ENCODE measurements at regions not wholly inside any gene's neighbourhood (a gene's known extent, or its start where the extent isn't known, plus 50 kb on each side); places are given as distances from the start of the nearest gene placed in this dataset.

- no peak for DNase-seq (ENCODE audit: low read depth in 4 of 4, low spot score in 3 of 4)
These were observed 674.9 kb downstream of the SEMA5A start for GRCh38 chr5:8870959-8871355.

DNA sequence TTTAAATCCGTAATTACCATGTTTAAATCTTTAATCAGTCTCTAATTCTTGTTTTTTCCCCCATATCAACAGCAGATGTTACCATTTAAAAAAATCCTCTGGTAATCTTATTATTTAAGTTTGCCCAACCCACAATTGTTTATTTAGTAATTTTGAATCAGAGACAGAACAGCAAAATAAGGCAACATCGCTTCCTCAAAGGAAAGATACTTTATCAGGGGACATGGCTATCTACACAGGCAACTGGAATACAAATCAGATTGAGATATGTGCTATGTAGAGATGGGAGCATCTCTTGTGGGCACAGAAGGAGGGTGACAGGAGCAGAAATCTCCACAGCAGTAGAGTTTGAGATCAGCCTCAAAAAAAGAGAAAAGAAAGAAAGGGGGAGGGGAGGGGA is 674.4 kb downstream of the SEMA5A start:
- DNase-seq (ENCODE audit: low read depth in 4 of 4, low spot score in 3 of 4) = no peak

DNA sequence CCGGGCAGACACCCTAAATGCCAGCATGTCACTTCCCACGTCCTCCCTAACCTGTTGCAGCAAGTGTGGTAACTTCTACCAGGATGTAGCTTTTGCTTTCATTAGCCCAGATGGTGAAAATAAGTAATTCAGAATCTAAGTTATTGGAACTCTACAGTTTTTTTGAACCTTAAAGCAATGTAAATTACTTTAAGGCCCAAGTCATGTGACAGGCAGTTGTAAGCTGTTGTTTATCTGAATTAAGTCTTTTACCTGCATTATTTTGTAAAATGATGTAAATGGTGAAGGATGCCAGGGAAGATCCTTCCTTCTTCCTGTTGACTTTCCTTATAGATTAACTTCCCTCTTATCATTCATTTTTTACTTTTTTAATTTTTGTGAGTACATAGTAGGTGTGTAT is 670.2 kb downstream of the SEMA5A start:
- no peak for DNase-seq (ENCODE audit: low read depth in 4 of 4, low spot score in 3 of 4)

DNA sequence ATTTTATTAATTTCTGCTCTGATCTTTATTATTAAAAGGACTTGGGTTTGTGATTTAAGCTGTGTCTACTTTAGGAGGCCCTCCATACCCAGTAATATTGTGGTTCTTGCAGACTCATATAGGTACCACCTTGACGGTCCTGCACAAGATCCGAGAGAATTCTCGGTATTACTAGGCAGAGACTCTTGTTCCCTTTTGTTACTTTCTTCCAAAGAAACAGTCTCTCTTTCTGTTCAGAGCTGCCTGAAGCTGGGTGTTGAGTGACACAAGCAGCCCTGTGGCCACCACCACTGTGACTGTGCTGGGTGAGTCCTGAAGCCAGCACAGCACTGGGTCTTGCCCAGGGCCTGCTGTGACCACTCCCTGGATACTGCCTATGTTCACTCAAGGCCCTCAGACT is 666.6 kb downstream of the SEMA5A start:
- no peak for DNase-seq (ENCODE audit: low read depth in 4 of 4, low spot score in 3 of 4)

DNA sequence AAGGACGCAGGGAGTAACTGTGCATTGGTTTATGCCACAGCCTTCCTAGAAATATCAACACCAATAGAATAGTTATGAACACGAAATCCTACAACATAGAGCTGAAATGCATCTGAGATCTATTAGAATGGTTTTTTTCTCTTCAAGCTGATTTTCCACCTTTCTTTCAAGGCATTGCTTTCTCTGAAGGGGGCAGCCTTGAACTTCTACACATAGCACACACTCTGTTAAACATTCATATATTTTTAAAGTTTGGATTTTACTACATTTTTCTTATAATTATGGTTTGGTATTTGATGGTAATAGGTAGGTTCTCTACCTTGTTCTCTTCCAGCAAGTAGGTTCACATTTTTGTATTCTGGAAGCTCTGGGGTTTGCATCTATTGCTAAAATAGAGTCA is 661.8 kb downstream of the SEMA5A start:
- no peak for DNase-seq (ENCODE audit: low read depth in 4 of 4, low spot score in 3 of 4)

DNA sequence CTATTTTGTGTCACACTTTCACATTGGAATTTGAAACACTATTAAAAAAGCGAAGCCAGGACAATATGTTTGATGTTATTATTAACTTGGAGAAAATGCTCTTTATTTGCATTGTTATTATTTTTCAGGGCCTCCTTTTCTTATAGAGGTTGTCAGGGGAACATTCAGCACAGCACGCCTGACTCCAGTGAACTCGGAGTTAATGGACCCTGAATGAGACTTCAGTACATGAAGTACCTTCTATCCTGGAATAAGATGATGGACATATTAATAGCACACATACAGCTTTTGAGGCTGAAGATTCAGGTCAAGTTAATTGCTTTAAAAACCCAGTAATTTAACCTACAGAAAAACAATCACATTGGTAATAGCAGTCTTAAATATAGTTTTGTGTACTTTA is 652.9 kb downstream of the SEMA5A start:
- DNase-seq (ENCODE audit: low read depth in 4 of 4, low spot score in 3 of 4) = peak in 2 of 4 donors; percentile 5 to 33

DNA sequence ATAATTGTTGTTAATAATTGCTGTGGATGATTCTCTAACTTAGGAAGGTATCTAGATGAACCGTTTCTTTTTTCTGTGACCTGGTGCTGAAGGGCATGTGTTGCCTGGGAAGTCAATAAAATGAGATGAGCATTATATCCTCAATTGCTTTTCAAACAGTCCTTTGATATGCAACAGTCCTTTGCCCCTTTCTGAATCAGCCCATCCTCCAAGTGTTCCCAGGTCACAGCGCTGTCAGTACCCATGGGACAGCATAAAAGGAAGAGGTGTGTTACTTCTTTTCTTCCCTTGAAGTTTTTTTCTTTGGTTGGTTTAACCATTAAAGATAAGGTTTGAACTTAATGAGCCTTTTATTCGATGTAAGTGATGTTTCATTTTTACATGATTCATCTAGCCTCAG is 651.8 kb downstream of the SEMA5A start:
- no peak for DNase-seq (ENCODE audit: low read depth in 4 of 4, low spot score in 3 of 4)

DNA sequence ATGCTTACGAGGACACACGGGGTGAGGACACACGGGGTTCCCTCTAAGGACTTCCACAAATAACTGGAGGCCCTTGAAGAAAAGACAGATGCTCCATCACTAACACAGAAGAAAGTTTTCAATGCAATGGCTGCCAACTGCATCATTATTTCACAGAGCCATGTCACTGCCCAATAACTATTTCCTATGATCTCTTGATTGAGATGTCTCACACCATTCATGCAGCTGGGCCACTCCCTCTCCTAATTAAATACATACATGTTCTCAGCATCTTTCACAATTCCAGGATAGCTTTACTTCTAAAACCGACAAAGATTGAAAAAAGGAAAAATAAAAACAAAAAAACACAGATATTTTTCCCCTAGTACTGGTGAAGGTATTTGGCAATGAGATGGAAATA is 650.8 kb downstream of the SEMA5A start:
- DNase-seq (ENCODE audit: low read depth in 4 of 4, low spot score in 3 of 4) = no peak

DNA sequence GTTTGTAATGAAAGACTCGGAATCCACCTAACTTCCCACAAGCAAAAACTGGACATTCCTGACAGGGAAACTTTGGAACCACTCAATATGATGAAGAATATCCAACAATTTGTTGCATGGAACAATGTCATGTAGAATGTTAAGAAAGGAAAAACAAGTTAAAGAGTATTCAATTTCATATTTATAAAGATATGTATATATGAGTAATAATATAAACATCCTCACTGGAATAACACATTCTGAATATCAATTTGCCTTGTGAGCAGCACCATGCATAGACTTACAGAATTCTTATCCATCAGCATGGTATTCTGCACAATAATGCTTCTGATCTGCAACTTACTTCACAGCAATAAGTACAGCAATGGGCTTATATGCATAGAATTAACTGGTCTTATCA is 650.3 kb downstream of the SEMA5A start:
- no peak for DNase-seq (ENCODE audit: low read depth in 4 of 4, low spot score in 3 of 4)

GRCh38 chr5:8897316-8897715 is 648.6 kb downstream of the SEMA5A start:
- DNase-seq (ENCODE audit: low read depth in 4 of 4, low spot score in 3 of 4) = no peak

- DNase-seq (ENCODE audit: low read depth in 4 of 4, low spot score in 3 of 4) = peak in 3 of 4 donors; percentile 10 to 33 (median 12)
These were observed 640.9 kb downstream of the SEMA5A start for GRCh38 chr5:8905021-8905420.

DNA sequence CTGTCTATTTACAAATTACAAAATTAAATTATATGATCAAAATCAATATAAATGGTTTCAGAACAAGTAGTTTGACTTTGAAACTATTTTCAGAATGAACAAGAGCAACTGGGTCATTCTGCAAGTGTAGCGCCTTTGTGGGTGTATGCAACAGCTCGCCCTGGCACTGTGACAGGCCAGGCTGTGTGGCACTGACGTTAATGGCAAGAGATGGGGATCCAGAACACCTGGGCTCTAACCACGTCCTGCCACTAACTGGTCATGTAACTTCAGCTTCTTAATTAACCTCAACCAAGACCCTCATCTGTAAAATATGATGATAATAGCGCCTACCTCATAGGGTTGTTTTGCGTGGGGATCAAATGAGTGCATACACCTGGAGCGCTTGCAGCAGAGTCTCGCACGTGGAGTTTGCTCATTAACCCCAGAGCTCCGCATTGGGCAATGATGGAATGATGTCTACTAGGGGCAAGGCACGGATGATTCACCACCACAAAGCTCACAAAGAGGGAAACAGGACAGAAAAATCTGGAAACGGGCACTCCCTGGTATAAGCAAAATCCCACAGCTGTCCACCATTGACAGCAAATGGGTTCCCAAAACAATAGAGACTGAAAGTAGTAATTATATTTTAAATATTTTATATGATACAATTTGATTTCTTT is 639.4 kb downstream of the SEMA5A start:
- no peak for DNase-seq (ENCODE audit: low read depth in 4 of 4, low spot score in 3 of 4)

GRCh38 chr5:8907168-8907868 is 638.6 kb downstream of the SEMA5A start:
- no peak for DNase-seq (ENCODE audit: low read depth in 4 of 4, low spot score in 3 of 4)

DNA sequence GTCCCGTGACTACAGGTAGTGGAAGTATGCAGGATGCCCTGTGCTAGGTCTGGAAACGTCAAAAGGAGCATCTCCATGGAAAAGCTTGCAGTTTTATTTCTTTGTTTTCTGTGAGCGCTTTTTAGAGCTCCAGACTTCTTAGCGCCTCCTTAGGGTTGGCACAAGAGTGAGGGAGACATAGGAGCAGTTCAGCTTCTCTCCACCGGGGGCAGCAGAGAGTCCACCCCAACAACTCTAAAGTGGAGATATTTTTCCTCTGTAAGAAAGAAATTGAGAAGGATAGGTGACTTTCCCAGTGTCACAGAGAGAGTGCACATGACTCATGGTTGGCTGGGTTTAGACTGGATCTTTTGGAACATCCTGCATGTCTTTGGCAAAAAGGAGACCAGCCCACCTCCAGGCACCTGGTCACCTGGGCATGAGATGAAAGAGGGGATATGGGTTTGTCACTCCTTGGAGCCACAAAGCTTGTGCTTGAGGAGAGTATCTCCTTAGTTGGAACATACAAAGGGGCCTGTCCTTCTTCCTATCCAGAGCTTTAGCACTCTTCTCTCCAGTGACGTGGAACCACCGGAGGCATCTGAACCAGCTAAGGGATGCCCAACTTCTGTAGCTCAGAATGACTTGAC is 637.7 kb downstream of the SEMA5A start:
- no peak for DNase-seq (ENCODE audit: low read depth in 4 of 4, low spot score in 3 of 4)

DNA sequence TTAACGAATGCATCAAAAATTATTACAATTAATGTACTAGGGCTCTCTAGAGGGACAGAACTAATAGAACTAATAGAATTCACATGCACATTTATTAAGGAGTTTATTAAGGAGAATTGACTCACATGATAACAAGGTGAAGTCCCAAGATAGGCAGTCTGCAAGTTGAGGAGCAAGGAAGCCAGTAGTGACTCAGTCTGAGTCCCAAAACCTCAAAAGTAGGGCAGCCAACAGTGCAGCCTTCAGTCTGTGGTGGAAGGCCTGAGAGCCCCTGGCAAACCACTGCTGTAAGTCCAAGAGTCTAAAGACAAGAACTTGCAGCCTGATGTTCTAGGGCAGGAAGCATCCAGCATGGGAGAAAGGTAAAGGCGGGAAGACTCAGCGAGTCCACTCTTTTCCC is 633.8 kb downstream of the SEMA5A start:
- DNase-seq (ENCODE audit: low read depth in 4 of 4, low spot score in 3 of 4) = no peak

DNA sequence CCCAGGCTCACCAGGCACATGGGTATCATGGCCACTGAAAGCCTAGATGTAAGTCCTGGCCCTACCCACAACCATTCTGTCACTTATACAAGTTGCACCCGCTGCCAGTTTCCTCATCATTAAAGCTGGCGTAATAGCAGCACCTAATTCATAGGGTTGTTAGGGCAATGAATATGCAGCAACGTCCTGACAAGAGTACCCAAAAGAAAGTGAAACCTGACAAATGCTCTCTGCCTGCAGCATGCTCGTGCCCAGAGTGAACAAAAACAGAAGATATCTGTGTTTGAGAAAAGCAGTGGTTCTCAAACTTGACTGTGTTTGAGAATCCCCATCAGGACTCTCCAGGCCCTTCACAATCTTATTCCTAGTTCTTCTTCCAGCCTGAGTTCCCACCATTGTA is 632.4 kb downstream of the SEMA5A start:
- DNase-seq (ENCODE audit: low read depth in 4 of 4, low spot score in 3 of 4) = no peak

GRCh38 chr5:8919096-8919495 is 626.8 kb downstream of the SEMA5A start:
- no peak for DNase-seq (ENCODE audit: low read depth in 4 of 4, low spot score in 3 of 4)

GRCh38 chr5:8923526-8923925 is 622.3 kb downstream of the SEMA5A start:
- DNase-seq (ENCODE audit: low read depth in 4 of 4, low spot score in 3 of 4) = no peak

DNA sequence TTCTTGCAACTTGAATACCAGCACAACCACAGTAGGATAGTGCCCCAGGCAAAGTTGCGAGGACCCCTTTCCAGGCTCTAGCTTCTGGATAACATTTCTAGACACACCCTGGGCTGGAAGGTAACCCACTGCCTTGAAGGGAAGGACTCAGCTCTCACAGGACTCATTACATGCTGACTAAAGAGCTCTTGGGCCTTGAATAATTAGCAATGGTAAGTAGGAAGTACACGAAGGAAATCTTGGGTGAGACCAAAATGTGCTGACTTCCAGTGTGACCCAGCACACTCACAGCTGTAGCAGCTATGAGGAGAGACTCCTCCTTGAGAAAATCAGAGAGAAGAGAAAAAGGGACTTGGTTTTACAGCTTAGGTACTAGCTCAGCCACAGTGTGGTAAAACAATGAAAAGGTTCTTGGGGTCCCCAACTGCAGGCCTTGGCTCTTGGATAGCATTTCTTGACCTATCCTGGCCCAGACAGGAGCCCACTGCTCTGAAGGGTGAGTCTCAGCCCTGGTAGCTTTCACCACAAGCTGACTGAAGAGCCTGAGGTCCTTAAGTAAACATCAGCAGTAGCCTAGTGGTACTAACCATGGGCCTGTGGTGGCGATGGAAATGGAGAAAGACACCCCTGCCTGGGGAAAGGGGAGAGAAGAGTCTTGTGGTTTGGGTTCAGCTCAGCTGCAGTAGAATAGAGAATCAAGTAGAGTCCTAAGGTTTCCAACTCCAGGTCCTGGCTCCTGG is 621.7 kb downstream of the SEMA5A start:
- no peak for DNase-seq (ENCODE audit: low read depth in 4 of 4, low spot score in 3 of 4)

DNA sequence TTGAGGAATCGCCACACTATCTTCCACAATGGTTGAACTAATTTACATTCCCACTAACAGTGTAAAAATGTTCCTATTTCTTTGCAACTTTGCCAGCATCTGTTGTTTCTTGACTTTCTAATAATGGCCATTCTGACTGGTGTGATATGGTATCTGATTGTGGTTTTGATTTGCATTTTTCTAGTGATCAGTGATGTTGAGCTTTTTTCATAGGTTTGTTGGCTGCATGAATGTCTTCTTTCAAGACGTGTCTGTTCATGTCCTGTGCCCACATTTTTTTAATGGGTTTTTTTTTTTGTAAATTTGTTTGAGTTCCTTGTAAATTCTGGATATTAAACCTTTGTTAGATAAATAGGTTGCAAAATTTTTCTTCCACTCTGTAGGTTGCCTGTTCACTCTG is 615.9 kb downstream of the SEMA5A start:
- DNase-seq (ENCODE audit: low read depth in 4 of 4, low spot score in 3 of 4) = no peak

GRCh38 chr5:8934455-8934854 is 611.4 kb downstream of the SEMA5A start:
- DNase-seq (ENCODE audit: low read depth in 4 of 4, low spot score in 3 of 4) = no peak
